ENCODE measurements at regions not wholly inside any gene's neighbourhood (a gene's known extent, or its start where the extent isn't known, plus 50 kb on each side); places are given as distances from the start of the nearest gene placed in this dataset.

GRCh38 chr21:27094184-27094948 is 127.5 kb upstream of the ADAMTS5 start:
- DNase-seq = no peak

DNA sequence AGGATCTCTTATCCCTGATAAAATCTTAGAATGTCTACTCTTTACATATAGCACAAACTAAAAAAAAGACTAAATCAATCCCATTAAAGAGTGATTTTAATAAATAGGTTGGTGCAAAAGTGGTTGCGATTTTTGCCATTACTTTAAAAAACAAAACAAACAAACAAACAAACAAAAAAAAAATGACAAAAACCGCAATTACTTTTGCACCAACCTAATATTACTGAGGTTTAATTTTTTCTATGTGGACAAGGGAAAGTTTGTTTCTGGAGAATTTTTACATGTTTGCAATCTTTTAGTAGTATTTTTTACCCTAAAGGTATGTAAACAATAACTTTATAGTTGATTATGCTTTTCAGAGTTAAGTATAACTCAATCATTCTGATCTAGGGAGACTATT is 119.7 kb upstream of the ADAMTS5 start:
- DNase-seq = no peak

DNA sequence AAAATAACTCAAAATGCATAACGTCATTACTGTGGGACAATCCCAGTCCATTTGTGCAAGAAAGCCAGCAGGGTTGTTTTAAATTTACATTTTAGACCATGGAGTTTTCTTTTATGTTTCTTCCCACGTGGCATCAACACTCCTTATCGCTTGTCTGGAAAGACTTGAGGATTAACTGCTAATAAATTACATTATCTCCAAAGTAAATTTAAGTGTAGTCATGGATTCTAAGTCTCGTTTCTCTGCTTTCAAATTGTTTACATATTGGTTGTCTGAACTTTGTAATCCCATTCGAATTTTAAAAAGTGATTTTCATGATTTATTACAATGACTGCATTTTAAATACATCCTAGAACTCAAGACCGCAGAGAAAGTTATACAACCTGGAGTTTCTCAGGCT is 119.3 kb upstream of the ADAMTS5 start:
- no peak for DNase-seq

DNA sequence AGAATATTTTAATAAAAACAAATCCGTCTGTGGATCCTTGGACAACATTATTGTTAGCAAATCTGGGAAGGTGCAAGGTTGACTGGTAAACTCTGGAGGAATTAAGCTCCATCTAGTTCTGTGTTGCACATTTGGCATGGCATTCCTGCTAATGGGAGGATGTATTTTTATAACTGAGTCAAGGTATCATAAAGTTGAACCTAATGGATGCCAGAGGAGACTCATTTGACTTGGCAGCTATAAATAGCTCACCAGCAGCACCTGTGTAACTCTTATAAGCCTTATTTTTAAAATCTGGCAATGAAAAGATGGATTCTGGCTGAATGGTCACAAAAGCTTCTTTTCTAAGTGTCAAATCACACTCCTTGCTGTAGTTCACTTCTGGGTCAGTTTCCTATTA is 118.5 kb upstream of the ADAMTS5 start:
- DNase-seq = no peak

GRCh38 chr21:27083144-27083543 is 116.3 kb upstream of the ADAMTS5 start:
- no peak for DNase-seq

DNA sequence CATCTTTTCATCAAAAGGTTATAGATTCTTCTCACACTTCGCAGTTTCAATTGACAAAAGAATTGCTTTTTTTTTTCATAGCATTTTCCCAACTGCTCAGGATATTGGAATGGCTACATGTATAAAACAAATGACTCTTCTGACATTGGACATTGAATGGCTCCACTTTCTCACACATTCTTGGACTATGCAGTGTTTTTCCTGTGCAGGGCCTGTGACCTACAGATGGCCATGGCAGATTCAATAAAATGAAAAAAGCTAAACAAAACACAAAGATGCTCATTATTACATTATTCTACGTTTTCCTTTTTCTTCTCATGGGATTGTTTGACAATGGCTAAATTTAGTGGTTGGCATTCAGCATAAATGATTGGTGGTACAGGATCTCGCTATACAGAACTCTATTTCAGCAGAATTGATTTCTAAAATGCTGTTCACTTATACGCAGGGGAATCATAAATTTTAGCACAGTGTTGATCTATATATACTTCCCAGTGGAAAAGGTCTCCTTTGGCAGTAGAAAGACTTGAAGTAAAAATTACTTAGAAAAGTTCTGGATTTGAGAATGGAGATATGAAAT is 115.6 kb upstream of the ADAMTS5 start:
- DNase-seq = no peak

- no peak for DNase-seq
Measured at GRCh38 chr21:27079636-27080240, 112.8 kb upstream of the ADAMTS5 start.

DNA sequence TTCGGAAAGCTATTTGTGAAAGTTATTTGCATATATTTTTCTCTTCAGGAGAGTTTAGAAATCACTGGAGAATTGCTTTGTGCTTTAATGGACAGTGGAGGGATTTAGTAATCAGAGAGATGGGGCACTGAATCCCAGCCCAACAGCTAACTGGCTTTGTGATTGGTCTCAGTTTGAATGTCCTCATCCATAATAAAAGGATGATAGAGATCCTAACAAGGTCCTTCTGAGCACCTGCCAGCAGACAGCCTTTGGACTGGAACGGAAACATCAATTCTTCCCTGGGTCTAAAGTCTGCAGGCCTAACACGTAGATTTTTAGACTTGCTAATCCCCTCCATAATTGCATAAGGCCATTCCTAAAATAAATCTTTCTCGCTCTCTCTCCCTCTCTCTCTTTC is 112.0 kb upstream of the ADAMTS5 start:
- no peak for DNase-seq

DNA sequence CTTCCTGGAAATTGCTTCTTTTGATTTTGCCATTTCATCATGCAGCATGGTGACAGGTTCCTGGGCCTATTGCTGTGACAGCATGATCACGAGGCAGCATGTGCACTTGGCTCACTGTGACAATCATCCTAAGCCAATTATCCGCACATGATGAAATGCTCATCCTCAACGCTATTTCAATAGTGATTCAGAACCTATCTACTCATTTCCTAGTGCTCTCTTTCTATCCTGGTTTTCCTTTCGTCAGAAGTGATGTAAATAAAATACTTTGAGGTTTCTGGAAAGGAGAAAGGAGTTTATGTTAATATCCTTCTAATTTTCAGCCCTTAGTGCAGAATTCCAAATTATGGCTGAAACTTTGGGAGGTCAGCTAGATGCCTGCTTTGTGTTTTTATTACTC is 110.6 kb upstream of the ADAMTS5 start:
- DNase-seq = no peak

- DNase-seq = no peak
Measured at GRCh38 chr21:27076025-27076424, 109.1 kb upstream of the ADAMTS5 start.

- no peak for DNase-seq
Measured at GRCh38 chr21:27070861-27071670, 104.2 kb upstream of the ADAMTS5 start.

- no peak for DNase-seq
Measured at GRCh38 chr21:27068811-27069210, 101.9 kb upstream of the ADAMTS5 start.

DNA sequence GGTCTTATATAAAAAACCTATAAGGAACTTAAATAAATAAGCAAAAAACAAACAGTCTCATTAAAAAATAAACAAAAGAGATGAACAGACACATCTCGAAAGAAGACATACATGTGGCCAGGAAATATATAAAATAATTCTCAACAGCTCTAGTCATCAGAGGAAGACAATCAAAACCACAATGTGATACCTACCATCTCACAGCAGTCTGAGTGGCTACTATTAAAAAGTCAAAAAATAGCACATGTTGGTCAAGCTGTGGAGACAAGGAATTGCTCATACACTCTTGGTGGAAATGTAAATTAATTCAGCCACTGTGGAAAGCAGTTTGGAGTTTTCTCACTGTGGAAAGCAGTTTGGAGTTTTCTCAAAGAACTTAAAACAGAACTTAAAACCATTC is 100.3 kb upstream of the ADAMTS5 start:
- no peak for DNase-seq

DNA sequence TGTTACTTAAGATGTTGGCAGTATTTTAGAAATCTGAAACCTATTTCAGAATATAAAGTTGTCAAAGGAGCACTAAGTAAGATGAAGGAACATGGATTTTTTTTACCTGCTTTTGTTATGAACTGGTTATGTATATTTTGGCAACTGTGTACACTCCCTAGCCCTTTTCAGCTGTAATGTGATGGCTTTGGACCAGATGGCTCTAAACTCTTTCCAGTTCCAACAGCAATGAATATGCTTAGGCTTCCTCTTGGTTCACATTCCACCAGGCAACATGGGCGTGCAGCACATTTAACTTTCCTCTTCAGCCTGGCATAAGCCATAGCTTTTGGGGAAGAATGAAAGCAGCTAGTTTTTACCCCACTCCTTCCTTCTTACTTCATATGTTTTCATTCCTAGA is 95.6 kb upstream of the ADAMTS5 start:
- no peak for DNase-seq

GRCh38 chr21:27061770-27062169 is 94.9 kb upstream of the ADAMTS5 start:
- DNase-seq = no peak

DNA sequence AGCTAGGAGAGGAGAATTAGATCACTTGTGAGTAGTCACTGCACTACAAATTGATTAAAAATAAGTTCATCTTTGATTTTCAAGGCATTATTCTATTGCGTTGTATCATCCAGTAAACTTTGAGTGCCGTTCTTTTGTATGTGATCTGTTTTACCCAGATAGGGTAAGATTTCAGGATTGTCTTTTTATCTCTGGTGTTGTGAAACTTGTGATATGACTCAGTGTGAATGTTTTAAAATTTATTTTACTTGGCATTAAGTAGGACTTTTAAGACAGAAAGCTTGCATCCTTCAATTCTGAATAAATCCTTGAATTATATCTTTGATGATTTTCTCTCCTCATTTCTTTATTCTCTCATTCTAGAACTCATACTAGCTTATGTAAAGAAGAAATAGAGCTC is 93.3 kb upstream of the ADAMTS5 start:
- DNase-seq = no peak

DNA sequence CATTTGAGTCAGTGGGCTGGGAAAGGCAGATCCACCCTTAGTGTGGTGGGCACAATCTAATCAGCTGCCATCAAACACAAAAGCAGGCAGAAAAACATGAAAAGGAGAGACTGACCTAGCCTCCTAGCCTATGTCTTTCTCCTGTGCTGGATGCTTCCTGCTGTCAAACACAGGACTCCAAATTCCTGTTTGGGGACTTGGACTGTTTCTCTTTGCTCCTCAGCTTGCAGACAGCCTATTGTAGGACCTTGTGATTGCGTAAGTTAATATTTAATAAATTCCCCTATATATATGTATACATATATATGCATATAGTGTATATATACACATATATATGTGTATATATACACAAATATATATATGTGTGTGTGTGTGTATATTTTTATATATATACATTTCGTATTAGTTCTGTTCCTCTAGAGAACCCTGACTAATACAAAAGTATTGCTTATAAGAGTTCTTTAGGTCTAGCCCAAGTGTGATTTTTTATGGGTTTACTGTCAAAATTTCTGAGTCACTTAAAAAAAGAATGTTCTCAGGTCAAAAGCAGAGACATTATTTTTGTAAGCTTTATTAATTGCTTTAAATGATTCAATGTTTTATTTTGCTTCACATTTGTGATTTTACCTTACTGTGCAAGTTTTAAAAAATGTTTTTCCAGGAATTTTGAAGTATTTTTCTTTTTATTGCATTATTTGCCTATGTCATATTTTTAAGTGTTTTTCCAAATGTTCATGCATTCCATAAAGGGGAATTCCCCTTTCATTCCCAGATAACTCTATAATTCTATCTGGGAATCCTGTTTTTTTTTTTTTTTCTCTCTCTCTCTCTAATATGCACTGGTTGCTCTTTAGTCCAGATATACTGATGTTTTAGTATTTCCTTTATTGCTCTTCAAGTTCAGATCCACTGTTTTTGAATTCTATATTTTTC is 92.1 kb upstream of the ADAMTS5 start:
- DNase-seq = no peak

DNA sequence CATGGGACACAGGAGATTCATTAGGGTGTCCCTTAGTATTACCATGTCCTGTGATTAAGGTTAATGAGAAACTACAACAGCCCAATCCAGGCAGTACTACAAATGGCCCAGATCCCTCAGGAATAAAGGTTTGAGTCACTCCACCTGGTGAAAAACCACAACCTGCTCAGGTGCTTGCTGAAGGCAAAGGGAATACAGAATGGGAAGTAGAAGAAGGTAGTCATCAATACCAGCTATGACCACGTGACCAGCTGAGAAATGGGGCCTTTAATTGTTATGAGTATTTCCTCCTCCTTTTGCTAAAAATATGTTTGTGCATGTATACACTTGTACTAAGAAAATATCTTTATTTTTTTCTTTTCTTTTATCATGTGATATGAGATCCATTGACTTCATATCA is 91.1 kb upstream of the ADAMTS5 start:
- DNase-seq = no peak

- no peak for DNase-seq
Measured at GRCh38 chr21:27047658-27048314, 80.9 kb upstream of the ADAMTS5 start.

- no peak for DNase-seq
Measured at GRCh38 chr21:27047283-27047657, 80.4 kb upstream of the ADAMTS5 start.

GRCh38 chr21:27045281-27045985 is 78.5 kb upstream of the ADAMTS5 start:
- DNase-seq = no peak

Data from occipital lobe (tissue), 1 donor.